CD14-positive monocyte (primary cell): ENCODE measurements at regions not wholly inside any gene's neighbourhood (a gene's known extent, or its start where the extent isn't known, plus 50 kb on each side); places are given as distances from the start of the nearest gene placed in this dataset.

Experiments used
- DNase-seq, 3 donors: peaks; one replicate each; pipeline ENCODE4 v3.0.0-alpha.2; 2011 to 2022
- H2AFZ ChIP-seq: 2 replicates; pipeline ENCODE4 v1.6.0; 2012; ENCODE audit warnings: mild to moderate bottlenecking, low read depth, low read length, inconsistent platforms; ENCODE audit not compliant: insufficient read depth, poor library complexity, severe bottlenecking
- H3K27ac ChIP-seq, 2 donors: 1 replicate in 1 of 2; 2 replicates in 1 of 2; pipeline ENCODE4 v1.5.1; 2012 to 2013; ENCODE audit warnings: low read length in 2 of 2, control low read depth in 1 of 2, inconsistent platforms in 1 of 2, low read depth in 1 of 2, mild to moderate bottlenecking in 1 of 2
- H3K27me3 ChIP-seq, 2 donors: one replicate each; pipeline versions ENCODE4 v1.6.0 to v1.6.1; 2011 to 2013; ENCODE audit warnings: low read length in 2 of 2; ENCODE audit not compliant: control insufficient read depth in 2 of 2, insufficient read depth in 2 of 2
- H3K36me3 ChIP-seq, 2 donors: replicated peaks in 1 of 2; 1 replicate in 1 of 2; 2 replicates in 1 of 2; pipeline versions ENCODE4 v1.5.1 to v1.6.1; 2012 to 2013; ENCODE audit warnings: low read length in 2 of 2, control low read depth in 1 of 2, inconsistent platforms in 1 of 2, mild to moderate bottlenecking in 1 of 2; ENCODE audit not compliant: insufficient read depth in 2 of 2, control insufficient read depth in 1 of 2
- H3K4me1 ChIP-seq, 2 donors: 1 replicate in 1 of 2; 2 replicates in 1 of 2; pipeline versions ENCODE4 v1.5.1 to v1.6.1; 2012 to 2013; ENCODE audit warnings: low read length in 2 of 2, control low read depth in 1 of 2, inconsistent platforms in 1 of 2, mild to moderate bottlenecking in 1 of 2, moderate library complexity in 1 of 2; ENCODE audit not compliant: insufficient read depth in 2 of 2, control insufficient read depth in 1 of 2
- H3K4me2 ChIP-seq: replicated peaks from 2 replicates; pipeline ENCODE3; 2012; ENCODE audit warnings: low read length, moderate library complexity, mild to moderate bottlenecking; ENCODE audit not compliant: poor library complexity, severe bottlenecking; ENCODE audit errors: extremely low read depth
- H3K4me3 ChIP-seq, 3 experiments: fragments of 200-600 bp in 1 of 3; sonication (generic) in 1 of 3; replicated peaks in 1 of 3; 1 replicate in 2 of 3; 2 replicates in 1 of 3; pipeline ENCODE4 v1.5.1; 2011 to 2013; ENCODE audit warnings: low read length in 3 of 3, mild to moderate bottlenecking in 3 of 3, control low read depth in 2 of 3, low read depth in 2 of 3, inconsistent platforms in 1 of 3, moderate library complexity in 1 of 3
- H3K79me2 ChIP-seq: 2 replicates; pipeline ENCODE4 v1.6.0; 2012; ENCODE audit warnings: mild to moderate bottlenecking, control low read depth, inconsistent platforms, low read length, moderate library complexity; ENCODE audit not compliant: insufficient read depth
- H3K9ac ChIP-seq: 2 replicates; pipeline ENCODE4 v1.6.0; 2017; ENCODE audit warnings: low read length, mild to moderate bottlenecking; ENCODE audit not compliant: insufficient read depth, poor library complexity, severe bottlenecking
- H3K9me3 ChIP-seq, 2 donors: replicated peaks in 1 of 2; 1 replicate in 1 of 2; 2 replicates in 1 of 2; pipeline versions ENCODE4 v1.5.1 to v1.6.1; 2012 to 2013; ENCODE audit warnings: low read length in 2 of 2, control low read depth in 1 of 2; ENCODE audit not compliant: control insufficient read depth in 1 of 2, insufficient read depth in 1 of 2
- H4K20me1 ChIP-seq: 2 replicates; pipeline ENCODE4 v1.6.0; 2012; ENCODE audit warnings: mild to moderate bottlenecking, low read length, control low read depth, moderate library complexity; ENCODE audit not compliant: insufficient read depth
- H3K27ac Mint-ChIP-seq, 7 donors: one replicate each; pipeline ENCODE4 v1.8.0; 2020; ENCODE audit warnings: mild to moderate bottlenecking in 7 of 7, mixed read lengths in 7 of 7, moderate library complexity in 6 of 7, inconsistent platforms in 2 of 7
- H3K27me3 Mint-ChIP-seq, 3 donors: one replicate each; pipeline ENCODE4 v1.8.0; 2021 to 2022; ENCODE audit warnings: low read depth in 3 of 3, mild to moderate bottlenecking in 3 of 3, mixed read lengths in 3 of 3, moderate library complexity in 3 of 3, inconsistent platforms in 1 of 3
- H3K36me3 Mint-ChIP-seq, 2 donors: one replicate each; pipeline ENCODE4 v1.8.0; 2020; ENCODE audit warnings: mixed read lengths in 2 of 2, inconsistent platforms in 1 of 2, mild to moderate bottlenecking in 1 of 2
- H3K4me1 Mint-ChIP-seq: one replicate; pipeline ENCODE4 v1.8.0; 2020; ENCODE audit warnings: mild to moderate bottlenecking, mixed read lengths
- H3K4me3 Mint-ChIP-seq, 2 donors: one replicate each; pipeline ENCODE4 v1.8.0; 2020; ENCODE audit warnings: mild to moderate bottlenecking in 2 of 2, mixed read lengths in 2 of 2, moderate library complexity in 1 of 2
- H3K9me3 Mint-ChIP-seq, 7 donors: one replicate each; pipeline ENCODE4 v1.8.0; 2020 to 2022; ENCODE audit warnings: mixed read lengths in 7 of 7, mild to moderate bottlenecking in 6 of 7, moderate library complexity in 6 of 7, inconsistent platforms in 2 of 7
- CTCF ChIP-seq: fragments of 200-600 bp; IDR thresholded peaks from one replicate; pipeline ENCODE4 v1.8.0; 2022; ENCODE audit warnings: antibody characterized with exemption, mild to moderate bottlenecking
- WGBS: methylation state at CpG from one replicate; pipeline ENCODE4 v1.1.5; 2013; ENCODE audit warnings: missing lambda C conversion rate; ENCODE audit not compliant: insufficient coverage; 5-methylcytosine and 5-hydroxymethylcytosine counted together
- intact Hi-C, 2 donors: fragments of 100-400 bp; cut with micrococcal nuclease; formaldehyde crosslinking; loops; one replicate each; pipeline versions ENCODE4 v1.15.0 to v1.15.1; 2023

- intact Hi-C loops = no loop called here
These were observed 132.9 kb downstream of the C3orf38 start for GRCh38 chr3:88282528-88283241.

GRCh38 chr3:88283242-88283592 is 133.5 kb downstream of the C3orf38 start:
- no peaks in the 10 kb centered on the region for H3K27me3 Mint-ChIP-seq
- no peak overlapping the region for H3K4me3 Mint-ChIP-seq
- intact Hi-C loops = no loop called here
- Histone ChIP-seq H4K20me1 (no peaks in the 10 kb centered on the region), H3K27me3 (no peaks in the 10 kb centered on the region), H3K9ac (no peak overlapping the region), H3K4me3 (no peak overlapping the region), H3K79me2 (no peaks in the 10 kb centered on the region), H3K4me1 (no peaks in the 10 kb centered on the region), H2AFZ (no peak overlapping the region), H3K36me3 (no peaks in the 10 kb centered on the region), H3K9me3 (no peaks in the 10 kb centered on the region), H3K4me2 (no peak overlapping the region), H3K27ac (no peak overlapping the region)
- H3K4me1 Mint-ChIP-seq = no peaks in the 10 kb centered on the region
- no peak for TF ChIP-seq CTCF
- peaks cover 0 to 12% (median 5%) of the 10 kb centered on the region in 7 donors for H3K9me3 Mint-ChIP-seq
- WGBS = no CpG with 5 or more reads among the region's 4 CpGs
- DNase-seq = no peak
- H3K36me3 Mint-ChIP-seq = no peaks in the 10 kb centered on the region
- no peak overlapping the region for H3K27ac Mint-ChIP-seq

More at GRCh38 chr3:88282528-88283241, 132.9 kb downstream of the C3orf38 start:
- H3K79me2 ChIP-seq = no peaks in the 10 kb centered on the region
- H3K4me1 ChIP-seq = no peaks in the 10 kb centered on the region
- H4K20me1 ChIP-seq = no peaks in the 10 kb centered on the region
- no peak overlapping the region for H3K4me2 ChIP-seq
- H3K4me3 ChIP-seq = no peak overlapping the region
- Mint-ChIP-seq H3K27ac (no peak overlapping the region), H3K4me3 (no peak overlapping the region), H3K9me3 (peaks cover 0 to 12% (median 5%) of the 10 kb centered on the region in 7 donors), H3K4me1 (no peaks in the 10 kb centered on the region), H3K27me3 (no peaks in the 10 kb centered on the region), H3K36me3 (no peaks in the 10 kb centered on the region)
- H2AFZ ChIP-seq = no peak overlapping the region
- DNase-seq = no peak
- H3K27me3 ChIP-seq = no peaks in the 10 kb centered on the region
- H3K27ac ChIP-seq = no peak overlapping the region
- TF ChIP-seq CTCF = no peak
- H3K9me3 ChIP-seq = no peaks in the 10 kb centered on the region
- no peaks in the 10 kb centered on the region for H3K36me3 ChIP-seq
- no peak overlapping the region for H3K9ac ChIP-seq
- WGBS = 92% methylated on average over 2 of the region's 6 CpGs
